SJSA1 (cell line): ENCODE measurements at regions not wholly inside any gene's neighbourhood (a gene's known extent, or its start where the extent isn't known, plus 50 kb on each side); places are given as distances from the start of the nearest gene placed in this dataset.
"Not testable (repeated sequence)": the region's sequence is repeated elsewhere in the genome, so short reads cannot be mapped to it uniquely, and the experiment has no call there.

Experiments used
- DNase-seq, 2 experiments: peaks; one replicate each; pipeline ENCODE4 v3.0.0-alpha.2; 2015 to 2020; ENCODE audit warnings: low spot score in 2 of 2, low read depth in 1 of 2
- H3K27ac ChIP-seq: fragments of 250-450 bp; sonication (Bioruptor Pico); 2 replicates; pipeline ENCODE4 v1.5.1; 2020; ENCODE audit warnings: mild to moderate bottlenecking, moderate library complexity
- H3K27me3 ChIP-seq: fragments of 250-450 bp; sonication (Bioruptor Pico); replicated peaks from 2 replicates; pipeline ENCODE4 v1.5.1; 2020; ENCODE audit warnings: mild to moderate bottlenecking, moderate library complexity
- H3K36me3 ChIP-seq: fragments of 250-450 bp; sonication (Bioruptor Pico); 2 replicates; pipeline ENCODE4 v1.5.1; 2020; ENCODE audit warnings: mild to moderate bottlenecking
- H3K4me1 ChIP-seq: fragments of 250-450 bp; sonication (Bioruptor Pico); replicated peaks from 2 replicates; pipeline ENCODE4 v1.6.1; 2021; ENCODE audit warnings: mild to moderate bottlenecking
- H3K4me3 ChIP-seq: fragments of 250-450 bp; sonication (Bioruptor Pico); 2 replicates; pipeline ENCODE4 v1.5.1; 2020; ENCODE audit warnings: mild to moderate bottlenecking
- H3K9me3 ChIP-seq: fragments of 250-450 bp; sonication (Bioruptor Pico); replicated peaks from 2 replicates; pipeline ENCODE4 v1.5.1; 2020; ENCODE audit warnings: mild to moderate bottlenecking

GRCh38 chr3:153910387-153910786 is 210.8 kb upstream of the ARHGEF26 start:
- no peak overlapping the region for H3K4me3 ChIP-seq
- no peaks in the 10 kb centered on the region for H3K4me1 ChIP-seq
- no peaks in the 10 kb centered on the region for H3K9me3 ChIP-seq
- no peak overlapping the region for H3K27ac ChIP-seq
- DNase-seq, result no peak
- no peaks in the 10 kb centered on the region for H3K27me3 ChIP-seq
- no peaks in the 10 kb centered on the region for H3K36me3 ChIP-seq

GRCh38 chr3:153911116-153911515 is 210.1 kb upstream of the ARHGEF26 start:
- Histone ChIP-seq H3K27me3 (no peaks in the 10 kb centered on the region), H3K9me3 (no peaks in the 10 kb centered on the region), H3K4me1 (no peaks in the 10 kb centered on the region), H3K4me3 (no peak overlapping the region), H3K27ac (no peak overlapping the region), H3K36me3 (no peaks in the 10 kb centered on the region)
- DNase-seq, result no peak

- H3K9me3 ChIP-seq, result no peaks in the 10 kb centered on the region
- no peaks in the 10 kb centered on the region for H3K27me3 ChIP-seq
- no peak for DNase-seq
- no peak overlapping the region for H3K27ac ChIP-seq
- no peak overlapping the region for H3K4me3 ChIP-seq
- peaks cover 7% of the 10 kb centered on the region for H3K4me1 ChIP-seq
- H3K36me3 ChIP-seq, result no peaks in the 10 kb centered on the region
Observed at GRCh38 chr3:153919773-153920172, 201.4 kb upstream of the ARHGEF26 start.

GRCh38 chr3:153921826-153922225 is 199.4 kb upstream of the ARHGEF26 start:
- no peaks in the 10 kb centered on the region for H3K36me3 ChIP-seq
- no peaks in the 10 kb centered on the region for H3K27me3 ChIP-seq
- no peak overlapping the region for H3K27ac ChIP-seq
- no peak for DNase-seq
- H3K9me3 ChIP-seq, result no peaks in the 10 kb centered on the region
- no peak overlapping the region for H3K4me3 ChIP-seq
- H3K4me1 ChIP-seq, result peaks cover 7% of the 10 kb centered on the region

- no peaks in the 10 kb centered on the region for H3K9me3 ChIP-seq
- peaks cover 7% of the 10 kb centered on the region for H3K4me1 ChIP-seq
- H3K36me3 ChIP-seq, result no peaks in the 10 kb centered on the region
- H3K27me3 ChIP-seq, result no peaks in the 10 kb centered on the region
- no peak for DNase-seq
- H3K27ac ChIP-seq, result no peak overlapping the region
- H3K4me3 ChIP-seq, result no peak overlapping the region
Observed at GRCh38 chr3:153925841-153926514, 195.2 kb upstream of the ARHGEF26 start.

GRCh38 chr3:153927107-153927506 is 194.1 kb upstream of the ARHGEF26 start:
- Histone ChIP-seq H3K36me3 (no peaks in the 10 kb centered on the region), H3K4me3 (no peak overlapping the region), H3K27me3 (no peaks in the 10 kb centered on the region), H3K4me1 (peaks cover 2% of the 10 kb centered on the region), H3K9me3 (no peaks in the 10 kb centered on the region), H3K27ac (no peak overlapping the region)
- DNase-seq, result peak in 1 of 2 experiments; percentile 45

- no peaks in the 10 kb centered on the region for H3K36me3 ChIP-seq
- no peak for DNase-seq
Observed at GRCh38 chr3:153928851-153929250, 192.3 kb upstream of the ARHGEF26 start.

GRCh38 chr3:153933481-153933880 is 187.7 kb upstream of the ARHGEF26 start:
- H3K27me3 ChIP-seq, H3K4me3 ChIP-seq, H3K4me1 ChIP-seq, H3K27ac ChIP-seq, H3K36me3 ChIP-seq, H3K9me3 ChIP-seq, DNase-seq: not testable (repeated sequence)

More at GRCh38 chr3:153928851-153929250, 192.3 kb upstream of the ARHGEF26 start:
- Histone ChIP-seq H3K9me3 (no peaks in the 10 kb centered on the region), H3K4me1 (no peaks in the 10 kb centered on the region), H3K27ac (no peak overlapping the region), H3K4me3 (no peak overlapping the region), H3K27me3 (no peaks in the 10 kb centered on the region)

- no peaks in the 10 kb centered on the region for H3K4me1 ChIP-seq
- no peak overlapping the region for H3K4me3 ChIP-seq
- H3K9me3 ChIP-seq, result no peaks in the 10 kb centered on the region
- no peak for DNase-seq
- H3K36me3 ChIP-seq, result no peaks in the 10 kb centered on the region
- H3K27ac ChIP-seq, result no peak overlapping the region
- H3K27me3 ChIP-seq, result no peaks in the 10 kb centered on the region
Observed at GRCh38 chr3:153944084-153944483, 177.1 kb upstream of the ARHGEF26 start.

- Histone ChIP-seq H3K36me3 (no peaks in the 10 kb centered on the region), H3K4me3 (no peak overlapping the region), H3K9me3 (no peaks in the 10 kb centered on the region), H3K27ac (no peak overlapping the region), H3K27me3 (no peaks in the 10 kb centered on the region; the same call in 1 of the 2 replicates), H3K4me1 (no peaks in the 10 kb centered on the region)
- no peak for DNase-seq
Observed at GRCh38 chr3:153951276-153951675, 169.9 kb upstream of the ARHGEF26 start.

- H3K27ac ChIP-seq, result no peak overlapping the region
- H3K9me3 ChIP-seq, result no peaks in the 10 kb centered on the region
- no peaks in the 10 kb centered on the region; the same call in 1 of the 2 replicates for H3K27me3 ChIP-seq
- H3K36me3 ChIP-seq, result no peaks in the 10 kb centered on the region
- no peaks in the 10 kb centered on the region for H3K4me1 ChIP-seq
- H3K4me3 ChIP-seq, result no peak overlapping the region
- no peak for DNase-seq
Observed at GRCh38 chr3:153952091-153952490, 169.1 kb upstream of the ARHGEF26 start.

- Histone ChIP-seq H3K9me3 (no peaks in the 10 kb centered on the region), H3K27me3 (no peaks in the 10 kb centered on the region; the same call in 1 of the 2 replicates), H3K27ac (no peak overlapping the region), H3K36me3 (no peaks in the 10 kb centered on the region), H3K4me1 (no peaks in the 10 kb centered on the region), H3K4me3 (no peak overlapping the region)
- no peak for DNase-seq
Observed at GRCh38 chr3:153956613-153957012, 164.6 kb upstream of the ARHGEF26 start.

GRCh38 chr3:153957421-153957820 is 163.8 kb upstream of the ARHGEF26 start:
- Histone ChIP-seq H3K4me1 (no peaks in the 10 kb centered on the region), H3K27ac (no peak overlapping the region), H3K4me3 (no peak overlapping the region), H3K9me3 (no peaks in the 10 kb centered on the region), H3K27me3 (no peaks in the 10 kb centered on the region), H3K36me3 (no peaks in the 10 kb centered on the region)
- DNase-seq, result no peak

- DNase-seq, result no peak
- H3K27ac ChIP-seq, result no peak overlapping the region
- no peaks in the 10 kb centered on the region for H3K9me3 ChIP-seq
- H3K4me3 ChIP-seq, result no peak overlapping the region
- H3K36me3 ChIP-seq, result no peaks in the 10 kb centered on the region
- H3K4me1 ChIP-seq, result no peaks in the 10 kb centered on the region
- H3K27me3 ChIP-seq, result no peaks in the 10 kb centered on the region
Observed at GRCh38 chr3:153958635-153959595, 162.3 kb upstream of the ARHGEF26 start.
